HuH-7.5 (cell line): ENCODE measurements at regions not wholly inside any gene's neighbourhood (a gene's known extent, or its start where the extent isn't known, plus 50 kb on each side); places are given as distances from the start of the nearest gene placed in this dataset.
"Not testable (repeated sequence)": the region's sequence is repeated elsewhere in the genome, so short reads cannot be mapped to it uniquely, and the experiment has no call there.

Experiments
- DNase-seq: peaks from one replicate; pipeline ENCODE4 v3.0.0; 2011; ENCODE audit warnings: low spot score

- DNase-seq, result no peak
These were observed 309.7 kb downstream of the GUCY2F start for GRCh38 chrX:109172091-109172602.

GRCh38 chrX:109155161-109155560 is 326.7 kb downstream of the GUCY2F start:
- no peak for DNase-seq

GRCh38 chrX:109144173-109144572 is 337.7 kb downstream of the GUCY2F start:
- not testable (repeated sequence) for DNase-seq

- DNase-seq, result no peak
These were observed 341.4 kb downstream of the GUCY2F start for GRCh38 chrX:109140463-109140862.

GRCh38 chrX:109134777-109135176 is 347.1 kb downstream of the GUCY2F start:
- DNase-seq, result no peak

- DNase-seq, result no peak
These were observed 356.6 kb downstream of the GUCY2F start for GRCh38 chrX:109125304-109125703.

- no peak for DNase-seq
These were observed 353.0 kb upstream of the IRS4 start for GRCh38 chrX:109089359-109089758.

- DNase-seq, result no peak
These were observed 341.4 kb upstream of the IRS4 start for GRCh38 chrX:109077788-109078187.

GRCh38 chrX:109054181-109054581 is 317.8 kb upstream of the IRS4 start:
- not testable (repeated sequence) for DNase-seq

GRCh38 chrX:109049903-109050302 is 313.5 kb upstream of the IRS4 start:
- no peak for DNase-seq

GRCh38 chrX:109049416-109049815 is 313.1 kb upstream of the IRS4 start:
- no peak for DNase-seq

GRCh38 chrX:109040057-109040456 is 303.7 kb upstream of the IRS4 start:
- no peak for DNase-seq

- no peak for DNase-seq
These were observed 300.3 kb upstream of the IRS4 start for GRCh38 chrX:109036624-109037023.

GRCh38 chrX:108993909-108994308 is 257.5 kb upstream of the IRS4 start:
- no peak for DNase-seq

GRCh38 chrX:108972899-108973298 is 236.5 kb upstream of the IRS4 start:
- DNase-seq, result not testable (repeated sequence)

GRCh38 chrX:108947205-108947604 is 210.8 kb upstream of the IRS4 start:
- no peak for DNase-seq

- no peak for DNase-seq
These were observed 210.2 kb upstream of the IRS4 start for GRCh38 chrX:108946531-108946930.

GRCh38 chrX:108945883-108946523 is 209.6 kb upstream of the IRS4 start:
- no peak for DNase-seq

GRCh38 chrX:108914791-108915190 is 178.4 kb upstream of the IRS4 start:
- DNase-seq, result no peak

- DNase-seq, result not testable (repeated sequence)
These were observed 167.5 kb upstream of the IRS4 start for GRCh38 chrX:108903831-108904230.

GRCh38 chrX:108900333-108900732 is 164.0 kb upstream of the IRS4 start:
- DNase-seq, result no peak

- not testable (repeated sequence) for DNase-seq
These were observed 160.0 kb upstream of the IRS4 start for GRCh38 chrX:108896349-108896748.

- DNase-seq, result no peak
These were observed 156.1 kb upstream of the IRS4 start for GRCh38 chrX:108892501-108892900.

GRCh38 chrX:108875548-108875947 is 139.2 kb upstream of the IRS4 start:
- DNase-seq, result no peak
